Activated CD4-positive, alpha-beta T cell treated with anti-CD3 and anti-CD28 coated beads for 48 hours (primary cell): ENCODE measurements at regions not wholly inside any gene's neighbourhood (a gene's known extent, or its start where the extent isn't known, plus 50 kb on each side); places are given as distances from the start of the nearest gene placed in this dataset.
"Not testable (repeated sequence)": the region's sequence is repeated elsewhere in the genome, so short reads cannot be mapped to it uniquely, and the experiment has no call there.

Experiments
- DNase-seq: peaks from one replicate; pipeline ENCODE4 v3.0.0-alpha.2; 2020

DNA sequence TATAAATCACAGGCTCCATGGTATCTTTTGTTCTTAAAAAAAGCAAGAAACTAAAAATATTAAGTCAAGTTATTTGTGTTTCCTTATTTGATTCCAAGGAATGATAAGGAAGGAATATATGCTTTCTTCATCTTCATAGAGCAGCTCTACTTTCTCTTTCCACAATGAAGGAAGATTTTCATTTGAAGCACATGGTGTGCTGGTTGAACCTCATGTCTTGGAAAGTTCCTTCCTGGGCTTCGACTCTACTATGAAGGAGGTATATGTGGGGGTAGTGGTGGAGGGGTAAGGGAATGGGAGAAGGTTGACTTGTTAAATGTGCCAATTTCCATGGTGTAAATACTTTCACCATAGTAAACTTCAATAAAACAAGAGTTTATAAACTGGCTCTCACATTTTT, 698.0 kb downstream of the CETN3 start:
- no peak for DNase-seq

- DNase-seq = no peak
Measured at GRCh38 chr5:89710006-89710405, 699.5 kb downstream of the CETN3 start.

- no peak for DNase-seq
Measured at GRCh38 chr5:89707891-89708290, 701.7 kb downstream of the CETN3 start.

DNA sequence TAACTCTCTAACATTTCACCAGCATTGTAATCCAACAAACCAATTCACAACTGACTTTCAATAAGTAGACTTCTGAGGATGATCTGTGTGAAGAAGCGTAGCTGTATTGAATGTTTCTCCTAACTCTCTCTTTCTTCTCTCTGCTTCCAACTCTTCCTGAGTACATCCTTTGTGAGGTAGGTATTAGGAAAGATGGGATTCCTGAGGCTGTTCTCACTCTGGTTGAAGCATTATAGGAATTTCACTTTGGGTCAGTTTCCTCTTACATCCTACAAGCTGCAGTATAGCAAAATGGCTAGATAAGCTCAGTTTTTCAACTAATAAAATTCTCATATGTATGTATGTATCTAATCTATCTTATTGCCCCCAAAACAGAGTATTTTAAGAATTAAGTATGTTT, 702.8 kb downstream of the CETN3 start:
- DNase-seq = no peak

DNA sequence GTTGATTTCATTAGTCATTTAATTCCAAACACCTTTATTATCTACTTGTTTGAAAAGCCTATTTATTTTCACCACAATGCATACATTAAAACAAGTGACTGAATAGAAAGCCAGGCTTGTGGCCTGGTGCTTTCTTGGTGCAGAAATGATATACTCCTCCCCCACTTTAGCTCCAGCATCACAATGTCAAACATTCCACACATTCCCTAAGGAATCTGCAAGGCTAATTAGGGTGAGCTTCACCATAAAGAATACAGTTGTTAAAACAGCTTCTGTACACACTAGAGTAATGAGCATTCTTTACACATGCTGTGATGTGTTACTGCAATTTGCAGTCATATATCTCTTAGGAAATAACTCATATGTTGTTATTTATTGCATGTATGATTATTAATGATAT, 705.7 kb downstream of the CETN3 start:
- no peak for DNase-seq

GRCh38 chr5:89698028-89698427, 711.5 kb downstream of the CETN3 start:
- no peak for DNase-seq

GRCh38 chr5:89697581-89697980, 712.0 kb downstream of the CETN3 start:
- DNase-seq = no peak

DNA sequence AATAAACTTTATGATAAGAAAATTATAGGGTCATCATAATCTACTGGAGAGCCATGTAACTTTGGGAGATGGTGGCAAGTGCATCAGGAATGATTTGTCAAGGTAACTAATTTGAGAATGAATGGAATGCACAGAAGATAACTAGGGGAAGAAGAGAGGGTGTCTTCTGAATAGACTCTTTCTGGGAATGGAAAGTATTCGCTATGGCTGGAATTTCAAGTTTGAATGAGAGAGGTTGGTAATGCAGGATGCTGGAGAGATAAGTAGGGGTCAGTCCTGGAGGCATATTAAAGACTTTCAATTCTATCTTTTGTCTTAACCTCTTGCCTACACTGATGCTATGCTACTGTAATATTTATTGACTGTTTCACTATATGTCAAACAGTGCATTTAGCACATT, 714.2 kb downstream of the CETN3 start:
- DNase-seq = no peak

DNA sequence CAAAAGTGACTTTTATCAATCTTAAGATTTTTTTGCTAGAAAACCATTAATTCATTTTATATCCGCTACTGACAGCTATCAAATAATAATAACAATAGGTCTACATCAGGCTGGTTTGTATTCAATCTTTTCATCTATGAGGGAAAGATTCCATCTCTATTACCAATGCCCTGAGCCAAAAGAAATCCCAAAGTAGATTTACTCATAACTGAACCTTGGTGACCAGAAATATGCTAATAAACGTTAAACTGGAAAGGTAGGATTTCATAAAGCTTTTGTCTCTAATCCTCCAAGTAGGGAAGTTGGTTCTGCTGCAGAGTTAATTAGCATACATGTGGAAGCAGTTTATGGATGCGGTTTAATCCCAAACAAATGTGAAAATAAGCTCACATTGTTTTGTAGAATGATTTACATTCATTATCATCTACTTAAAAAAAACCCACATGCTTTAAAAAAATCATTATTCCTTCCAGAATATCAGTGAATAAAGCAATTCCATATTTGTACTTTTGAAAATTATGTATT, 715.5 kb downstream of the CETN3 start:
- no peak for DNase-seq

DNA sequence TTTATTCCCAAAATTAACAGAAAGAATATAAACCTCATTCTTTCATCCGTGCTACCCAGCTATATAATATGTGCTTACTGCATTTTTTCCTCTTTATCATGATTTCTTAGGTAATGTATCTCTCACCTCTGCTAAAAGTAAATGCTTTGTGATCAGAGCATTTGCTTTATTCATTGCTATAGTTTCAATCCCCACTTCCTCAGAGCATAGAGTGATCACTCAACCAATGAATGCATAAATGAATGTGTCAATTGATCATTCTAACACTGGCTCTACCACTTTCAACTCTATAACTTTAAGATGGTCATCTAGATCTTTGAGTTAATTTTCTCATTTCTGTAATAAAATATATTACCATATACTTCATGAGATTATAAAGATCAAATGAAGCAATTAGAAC, 719.2 kb downstream of the CETN3 start:
- DNase-seq = no peak

GRCh38 chr5:89686081-89686765, 723.3 kb downstream of the CETN3 start:
- no peak for DNase-seq

- no peak for DNase-seq
Measured at GRCh38 chr5:89676634-89677033, 732.9 kb downstream of the CETN3 start.

GRCh38 chr5:89673019-89673418, 736.5 kb downstream of the CETN3 start:
- DNase-seq = no peak

DNA sequence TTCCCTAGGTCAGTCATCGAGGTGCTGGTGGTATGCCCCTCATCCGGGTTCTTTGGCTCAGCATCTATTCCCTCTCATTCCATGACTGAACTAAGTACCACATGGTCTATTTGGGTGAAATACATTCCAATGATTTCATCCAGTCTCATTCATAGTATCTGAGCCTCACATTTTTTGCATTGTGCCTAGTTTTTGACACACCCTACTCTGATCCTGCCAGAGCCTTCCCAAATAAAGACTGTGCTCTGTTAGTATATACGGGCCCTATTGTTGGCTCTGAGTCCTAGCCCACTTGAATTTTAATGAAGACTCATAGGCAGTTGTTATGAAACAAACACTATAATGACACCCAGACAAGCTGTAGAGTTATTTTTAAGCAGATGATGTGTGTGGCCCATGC, 740.7 kb downstream of the CETN3 start:
- no peak for DNase-seq

DNA sequence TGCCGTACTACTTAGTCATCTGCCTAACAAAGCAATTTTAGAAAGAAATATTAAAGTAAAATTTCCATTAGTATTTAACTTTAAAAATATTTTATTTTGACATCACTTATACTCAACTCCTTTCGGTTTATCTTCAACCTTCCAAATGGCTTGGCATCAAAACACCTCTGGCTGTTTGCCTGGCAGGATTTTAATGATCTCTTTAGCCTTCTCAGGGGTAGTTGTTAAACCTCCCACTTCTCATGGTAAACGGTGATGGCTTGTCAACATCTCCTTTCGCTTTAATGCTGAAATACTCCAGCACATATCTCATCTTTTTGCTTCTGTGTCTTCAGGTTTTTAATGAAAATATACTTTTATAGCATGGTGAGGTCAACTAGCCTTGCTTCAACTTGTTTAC, 747.1 kb downstream of the CETN3 start:
- DNase-seq = no peak

GRCh38 chr5:89638871-89639270, 755.9 kb upstream of the MEF2C start:
- no peak for DNase-seq

DNA sequence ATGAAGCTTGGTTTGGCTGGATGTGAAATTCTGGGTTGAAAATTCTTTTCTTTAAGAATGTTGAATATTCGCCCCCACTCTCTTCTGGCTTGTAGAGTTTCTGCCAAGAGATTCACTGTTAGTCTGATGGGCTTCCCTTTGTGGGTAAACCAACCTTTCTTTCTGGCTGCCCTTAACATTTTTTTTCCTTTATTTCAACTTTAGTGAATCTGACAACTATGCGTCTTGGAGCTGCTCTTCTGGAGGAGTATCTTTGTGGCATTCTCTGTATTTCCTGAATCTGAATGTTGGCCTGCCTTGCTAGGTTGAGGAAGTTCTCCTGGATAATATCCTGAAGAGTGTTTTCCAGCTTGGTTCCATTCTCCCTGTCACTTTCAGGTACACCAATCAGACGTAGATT, 751.2 kb upstream of the MEF2C start:
- DNase-seq = not testable (repeated sequence)

GRCh38 chr5:89630064-89630463, 747.1 kb upstream of the MEF2C start:
- not testable (repeated sequence) for DNase-seq

GRCh38 chr5:89628876-89629635, 746.1 kb upstream of the MEF2C start:
- DNase-seq = no peak

DNA sequence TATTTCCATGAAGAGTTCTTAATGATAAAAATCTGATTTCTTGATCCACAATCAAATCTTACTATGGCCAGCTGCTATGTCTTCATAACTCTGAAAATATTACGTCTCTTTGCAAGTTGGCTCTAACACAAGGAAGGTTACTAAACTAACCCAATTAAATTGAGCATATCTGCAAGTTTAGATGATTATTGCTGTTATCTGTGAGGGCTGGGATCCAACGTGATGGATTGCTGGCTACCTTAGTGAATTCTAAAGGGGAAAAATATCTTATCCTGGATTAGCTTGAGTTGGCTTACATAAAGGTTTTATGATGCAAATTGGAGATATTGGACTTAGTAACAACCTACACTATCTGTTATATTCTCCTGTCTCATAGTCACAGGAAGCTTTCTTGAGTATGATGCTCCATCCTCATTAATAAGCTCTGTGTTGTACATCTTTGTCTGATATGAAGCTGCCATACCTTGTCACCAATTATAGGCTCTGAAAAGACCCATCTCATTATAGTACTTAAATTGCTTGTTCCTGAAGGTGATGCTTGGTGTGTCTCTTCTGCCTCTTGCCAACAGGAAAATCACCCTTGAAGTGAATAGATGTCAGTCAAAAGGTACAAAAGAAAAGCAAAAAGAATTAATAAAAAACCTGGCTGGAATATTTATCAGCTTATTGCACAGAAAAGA, 733.0 kb upstream of the MEF2C start:
- no peak for DNase-seq

- no peak for DNase-seq
Measured at GRCh38 chr5:89613222-89613956, 730.4 kb upstream of the MEF2C start.

DNA sequence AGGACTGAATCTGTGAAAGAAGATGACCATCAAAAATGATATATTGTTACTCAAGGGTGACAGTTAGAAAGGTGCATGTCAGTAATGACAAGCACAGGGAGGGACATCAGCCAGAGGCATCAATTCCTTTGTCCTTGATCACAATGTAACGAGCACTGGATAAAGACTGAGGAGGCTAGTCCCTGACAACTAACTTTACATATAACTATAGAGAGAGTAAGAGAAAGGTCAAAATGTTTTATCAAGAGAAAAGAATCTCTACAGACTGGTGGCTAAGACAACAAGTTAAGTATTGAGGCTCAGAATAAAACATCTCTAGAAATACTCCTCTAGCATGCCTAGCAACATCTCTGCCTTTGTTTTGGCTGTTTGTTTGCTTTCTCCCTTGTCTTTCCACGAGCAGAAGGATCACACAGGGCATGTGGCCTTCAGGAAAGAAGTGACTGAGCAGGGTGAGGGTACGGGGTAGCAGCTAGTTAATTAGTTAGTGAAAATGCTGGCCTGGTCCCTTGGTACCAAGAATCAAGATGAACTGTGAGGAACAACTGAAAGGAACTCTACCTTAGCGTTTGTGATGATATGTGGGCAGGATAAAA, 724.1 kb upstream of the MEF2C start:
- no peak for DNase-seq

DNA sequence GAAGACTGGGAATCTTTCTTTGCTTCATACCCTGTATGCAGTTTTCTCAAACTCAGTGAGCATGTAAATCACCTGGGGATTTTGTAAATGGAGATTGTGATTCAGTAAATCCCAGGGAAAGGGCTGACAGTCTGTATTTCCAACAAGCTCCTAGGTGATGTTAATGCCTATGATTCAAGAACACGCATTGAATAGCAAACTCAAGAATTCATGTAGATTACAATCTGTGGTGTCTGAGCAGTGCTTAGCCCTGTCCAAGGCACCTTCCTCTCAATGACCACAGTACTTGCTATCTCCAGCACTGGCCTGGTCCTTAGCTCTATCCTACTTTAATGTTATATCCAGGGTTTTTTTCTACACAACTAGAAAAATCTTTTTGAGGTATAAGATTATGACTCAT, 721.4 kb upstream of the MEF2C start:
- DNase-seq = no peak
